HG03460 (cell line): ENCODE measurements at regions not wholly inside any gene's neighbourhood (a gene's known extent, or its start where the extent isn't known, plus 50 kb on each side); places are given as distances from the start of the nearest gene placed in this dataset.
"Not testable (repeated sequence)": the region's sequence is repeated elsewhere in the genome, so short reads cannot be mapped to it uniquely, and the experiment has no call there.

Experiments
- ATAC-seq: cut with Tn5 transposase; IDR thresholded peaks from one replicate; pipeline ENCODE4 v1.9.1; 2021; ENCODE audit not compliant: unreplicated experiment

GRCh38 chr7:29619111-29619510 is 55.5 kb downstream of the PRR15 start:
- ATAC-seq: no peak

GRCh38 chr7:29619848-29620555 is 56.4 kb downstream of the PRR15 start:
- no peak for ATAC-seq

- no peak for ATAC-seq
Observed at GRCh38 chr7:29620556-29620930, 56.9 kb downstream of the PRR15 start.

GRCh38 chr7:29622335-29623265 is 59.0 kb downstream of the PRR15 start:
- no peak for ATAC-seq

- no peak for ATAC-seq
Observed at GRCh38 chr7:29623973-29624372, 60.3 kb downstream of the PRR15 start.

- no peak for ATAC-seq
Observed at GRCh38 chr7:29626730-29627129, 63.1 kb downstream of the PRR15 start.

- no peak for ATAC-seq
Observed at GRCh38 chr7:29627631-29628030, 64.0 kb downstream of the PRR15 start.

- no peak for ATAC-seq
Observed at GRCh38 chr7:29629507-29629906, 65.9 kb downstream of the PRR15 start.

- ATAC-seq: not testable (repeated sequence)
Observed at GRCh38 chr7:29635067-29636008, 71.7 kb downstream of the PRR15 start.

- no peak for ATAC-seq
Observed at GRCh38 chr7:29636009-29636351, 72.3 kb downstream of the PRR15 start.

- ATAC-seq: no peak
Observed at GRCh38 chr7:29637374-29637773, 73.7 kb downstream of the PRR15 start.

GRCh38 chr7:29638841-29639240 is 75.2 kb downstream of the PRR15 start:
- not testable (repeated sequence) for ATAC-seq

GRCh38 chr7:29639386-29639785 is 75.8 kb downstream of the PRR15 start:
- ATAC-seq: no peak

- no peak for ATAC-seq
Observed at GRCh38 chr7:29639886-29640595, 76.4 kb downstream of the PRR15 start.

GRCh38 chr7:29641651-29642050 is 78.0 kb downstream of the PRR15 start:
- no peak for ATAC-seq

GRCh38 chr7:29642494-29643155 is 79.0 kb downstream of the PRR15 start:
- no peak for ATAC-seq

- ATAC-seq: not testable (repeated sequence)
Observed at GRCh38 chr7:29646116-29646515, 82.5 kb downstream of the PRR15 start.

GRCh38 chr7:29647020-29647654 is 83.5 kb downstream of the PRR15 start:
- no peak for ATAC-seq

- ATAC-seq: not testable (repeated sequence)
Observed at GRCh38 chr7:29647691-29648210, 84.1 kb downstream of the PRR15 start.
